HG03378 (cell line): ENCODE measurements at regions not wholly inside any gene's neighbourhood (a gene's known extent, or its start where the extent isn't known, plus 50 kb on each side); places are given as distances from the start of the nearest gene placed in this dataset.

ENCODE experiments used
- ATAC-seq: cut with Tn5 transposase; IDR thresholded peaks from one replicate; pipeline ENCODE4 v1.9.1; 2021; ENCODE audit warnings: mild to moderate bottlenecking, moderate library complexity; ENCODE audit not compliant: unreplicated experiment

- ATAC-seq = no peak
These were observed 835.0 kb upstream of the FANCL start for GRCh38 chr2:59076079-59076619.

- ATAC-seq = no peak
These were observed 832.9 kb upstream of the FANCL start for GRCh38 chr2:59074071-59074470.

DNA sequence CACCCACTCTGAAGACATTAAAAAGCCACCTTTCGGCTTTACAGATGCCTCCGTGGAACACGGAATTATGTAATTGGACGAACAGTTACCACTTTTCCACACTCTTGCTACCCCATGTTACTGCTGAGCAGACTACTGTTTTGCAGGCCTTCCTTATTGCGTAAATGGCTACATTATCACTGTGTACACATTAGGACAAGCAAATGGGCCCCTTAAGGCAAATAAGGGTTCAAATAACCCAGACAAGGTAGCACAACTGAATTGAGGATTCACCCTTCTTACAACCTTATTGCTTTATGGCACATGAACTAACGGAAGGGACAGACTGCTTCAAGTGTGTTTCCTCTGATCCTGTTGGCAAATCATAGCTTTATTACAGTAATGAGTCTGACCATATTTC, 832.2 kb upstream of the FANCL start:
- ATAC-seq = no peak

- no peak for ATAC-seq
These were observed 827.1 kb upstream of the FANCL start for GRCh38 chr2:59068255-59068654.

- no peak for ATAC-seq
These were observed 825.8 kb upstream of the FANCL start for GRCh38 chr2:59066787-59067399.

GRCh38 chr2:59047373-59047995, 806.4 kb upstream of the FANCL start:
- no peak for ATAC-seq

DNA sequence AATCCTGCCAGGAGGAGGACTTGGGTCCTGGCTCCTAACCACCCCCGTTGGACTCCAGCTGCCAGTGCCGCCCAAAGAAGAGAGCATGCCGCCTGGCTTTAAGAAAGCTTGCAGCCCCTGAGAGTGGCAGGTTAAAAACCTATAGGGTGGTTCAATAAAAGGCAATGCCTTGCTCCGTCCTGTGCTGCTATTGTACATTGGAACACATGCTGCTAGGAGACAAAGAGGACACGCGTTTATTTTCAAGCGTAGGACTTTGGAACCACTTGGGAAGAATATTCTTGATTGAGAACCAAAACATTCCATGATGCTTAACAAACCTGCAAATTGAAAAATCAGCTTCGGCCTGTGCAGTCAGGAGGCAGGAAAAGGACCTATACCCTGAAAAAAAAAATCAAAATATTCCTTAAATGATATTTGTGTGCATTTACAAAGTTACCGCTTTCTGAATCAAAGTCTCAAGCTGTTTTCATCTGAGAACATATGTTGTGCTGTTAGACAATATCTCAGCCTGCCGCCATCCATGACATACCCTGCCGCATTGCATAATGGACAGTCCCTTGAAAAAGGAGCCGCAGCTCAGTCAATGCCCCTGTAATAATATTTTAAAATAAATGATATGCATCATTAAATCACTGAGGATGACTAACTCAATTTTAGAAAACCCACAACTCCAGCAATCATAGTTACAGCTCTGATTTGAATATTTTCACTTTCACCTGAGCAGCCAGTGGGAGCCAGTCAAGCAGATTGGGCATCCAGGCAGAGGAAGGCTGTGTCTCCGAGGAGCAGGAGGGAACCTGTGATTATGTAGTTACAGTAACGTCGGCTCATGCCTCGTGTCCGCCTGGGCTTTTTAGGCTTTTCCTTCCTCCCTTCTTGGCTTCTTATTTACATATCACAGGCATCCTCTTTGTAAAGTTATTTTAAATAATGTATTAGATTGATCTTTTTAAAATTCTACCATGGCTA, 805.6 kb upstream of the FANCL start:
- no peak for ATAC-seq

- ATAC-seq = no peak
These were observed 803.6 kb upstream of the FANCL start for GRCh38 chr2:59044736-59045135.

- no peak for ATAC-seq
These were observed 800.0 kb upstream of the FANCL start for GRCh38 chr2:59041139-59041538.

DNA sequence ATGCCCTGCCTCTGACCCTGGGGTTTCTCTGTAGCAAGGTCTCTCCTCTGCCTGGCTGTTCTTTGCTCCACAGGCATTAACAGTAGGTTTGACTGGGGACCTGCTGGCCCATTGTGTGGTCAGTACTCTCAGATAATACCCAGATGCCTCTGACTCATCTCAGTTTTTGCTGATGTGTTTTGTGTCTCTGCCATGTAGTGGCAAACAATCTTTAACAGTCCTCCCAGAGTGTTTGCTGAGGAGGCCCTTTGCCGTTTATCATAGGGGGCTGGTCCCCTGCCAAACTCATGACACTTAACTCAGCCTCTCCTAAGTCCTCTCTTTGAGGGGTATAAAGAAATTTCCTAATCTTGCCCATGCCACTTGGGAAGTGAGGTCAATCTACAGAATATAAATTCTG, 793.7 kb upstream of the FANCL start:
- no peak for ATAC-seq

GRCh38 chr2:59034106-59034505, 793.0 kb upstream of the FANCL start:
- no peak for ATAC-seq

DNA sequence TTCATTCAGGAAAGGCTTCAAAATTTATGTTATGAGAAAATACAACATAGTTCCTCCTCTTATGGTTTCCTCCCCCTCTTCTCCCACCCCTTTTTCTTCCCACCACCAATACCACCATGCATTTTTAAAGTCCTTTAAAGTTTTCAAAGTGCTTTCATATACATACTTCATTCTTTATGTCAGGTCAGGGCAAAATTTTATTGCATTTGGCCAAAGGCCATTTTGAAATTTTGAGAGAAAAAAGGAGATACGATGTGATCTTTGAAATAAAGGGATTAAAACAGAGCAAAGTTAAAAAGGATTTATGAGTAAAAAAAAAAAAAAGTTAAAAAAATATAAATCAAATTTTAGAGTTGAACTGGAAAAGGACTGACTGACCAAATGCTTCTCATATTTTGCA, 792.5 kb upstream of the FANCL start:
- ATAC-seq = no peak

DNA sequence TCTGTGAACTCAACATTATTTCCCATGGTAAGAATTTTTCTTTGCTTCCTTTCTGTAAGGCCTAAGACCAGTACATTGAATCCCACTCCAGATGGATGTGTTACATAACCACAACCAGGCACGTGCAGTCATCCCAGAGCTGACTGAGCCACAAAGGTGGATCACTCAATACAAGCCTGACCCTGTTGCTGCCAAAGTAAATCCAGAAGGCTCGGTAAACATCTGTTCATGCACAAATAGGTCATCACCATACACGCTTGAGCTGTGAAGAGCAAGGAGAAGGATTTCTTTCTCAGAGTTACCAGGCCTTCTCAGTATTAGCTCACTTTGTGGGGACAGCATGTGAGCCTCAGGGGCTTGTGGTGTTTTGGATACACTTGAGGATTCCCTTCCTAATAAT, 791.4 kb upstream of the FANCL start:
- no peak for ATAC-seq

GRCh38 chr2:59029058-59029457, 787.9 kb upstream of the FANCL start:
- ATAC-seq = no peak

GRCh38 chr2:59027320-59027719, 786.2 kb upstream of the FANCL start:
- no peak for ATAC-seq

- ATAC-seq = peak; percentile 58
These were observed 784.1 kb upstream of the FANCL start for GRCh38 chr2:59025157-59025757.

GRCh38 chr2:59021786-59022185, 780.7 kb upstream of the FANCL start:
- no peak for ATAC-seq

DNA sequence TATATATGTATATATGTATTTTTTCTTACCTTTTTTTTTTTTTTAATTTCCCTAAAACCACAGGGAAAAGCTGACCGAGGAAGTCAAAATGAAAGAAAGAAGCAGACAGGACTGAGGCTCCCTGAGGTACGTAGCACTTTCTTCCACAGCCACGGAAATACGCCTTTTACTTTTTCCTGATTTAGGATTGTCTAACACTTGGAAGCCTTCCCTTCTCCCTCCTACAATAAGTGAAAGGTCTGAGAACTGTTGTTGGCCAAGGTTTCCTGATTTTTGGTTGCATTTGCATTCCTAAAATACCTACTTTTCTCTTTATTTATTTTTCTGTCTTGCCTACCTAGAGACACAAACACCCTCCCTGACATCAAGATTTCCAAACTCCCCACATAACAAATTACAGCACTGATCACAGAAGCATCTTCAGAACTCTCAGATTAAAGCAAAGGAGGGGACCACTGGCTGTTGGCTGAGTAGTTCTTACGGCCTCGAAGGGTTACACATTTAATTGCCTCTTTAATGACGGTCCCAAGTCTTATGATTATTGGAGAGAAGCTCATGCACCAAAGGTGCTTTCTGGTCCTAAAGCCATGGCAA, 778.5 kb upstream of the FANCL start:
- no peak for ATAC-seq

DNA sequence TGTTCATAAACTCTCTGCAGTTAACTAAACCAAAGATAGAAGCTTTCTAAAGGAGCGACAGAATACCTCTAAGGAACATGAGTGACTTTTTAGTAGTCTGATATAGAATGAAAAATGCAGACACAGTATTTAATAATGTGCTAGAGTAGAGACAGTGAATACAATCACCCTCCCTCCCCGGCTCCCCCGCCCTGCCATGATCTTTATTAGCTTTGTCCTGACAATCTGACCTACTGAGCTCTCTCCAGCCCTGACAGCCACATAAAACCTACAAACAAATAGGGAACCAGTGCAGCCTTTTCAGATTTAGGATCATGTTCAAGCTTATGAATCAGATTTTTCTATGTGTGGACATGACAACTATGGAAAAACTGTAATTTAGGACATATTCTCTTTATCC, 777.6 kb upstream of the FANCL start:
- no peak for ATAC-seq

DNA sequence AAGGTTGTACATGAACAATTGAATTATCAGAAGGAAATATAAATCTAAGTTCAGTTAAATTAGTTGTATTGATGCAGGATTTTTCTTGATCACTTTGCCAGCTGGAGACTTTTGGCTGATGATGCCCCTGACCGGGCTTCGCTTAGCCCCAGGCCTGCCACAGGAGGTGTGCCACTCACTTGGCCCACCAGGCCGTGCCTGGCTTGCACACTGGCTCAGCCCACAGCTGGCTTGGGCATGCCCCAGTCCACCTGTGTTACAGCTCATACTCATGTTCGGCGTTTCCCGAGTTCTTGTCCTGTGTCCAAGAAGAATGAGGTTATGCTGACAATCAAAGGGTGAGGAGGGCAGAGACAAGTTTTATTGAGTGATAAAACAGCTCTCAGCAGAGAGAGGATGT, 773.9 kb upstream of the FANCL start:
- ATAC-seq = no peak

GRCh38 chr2:59012971-59013370, 771.8 kb upstream of the FANCL start:
- no peak for ATAC-seq
